HCT116 (cell line): ENCODE measurements at regions not wholly inside any gene's neighbourhood (a gene's known extent, or its start where the extent isn't known, plus 50 kb on each side); places are given as distances from the start of the nearest gene placed in this dataset.

Experiments
- ATAC-seq: fragments of 200-7000 bp; cut with Tn5 transposase; 2 replicates; pipeline ENCODE4 v1.9.1; 2020; ENCODE audit warnings: mild to moderate bottlenecking, moderate library complexity
- BruUV-seq: library from RNA; stranded (reverse); fragments of 400-500 nt; replicated peaks from 2 replicates; lab custom pipeline; 2021; lab: Mats Ljungman, UMichigan
- CTCF ChIA-PET: fragments of 300-600 bp; sonication (Branson Sonifier 250); formaldehyde crosslinking; loops from one replicate; lab custom pipeline; 2021; ENCODE audit warnings: antibody characterized with exemption; lab: Charles Lee
- POLR2A ChIA-PET: fragments of 300-600, 350-600 bp; sonication (Branson Sonifier 250); formaldehyde crosslinking; loops from one replicate; lab custom pipeline; 2021; ENCODE audit warnings: antibody characterized with exemption; lab: Charles Lee
- RAD21 ChIA-PET, 2 experiments: fragments of 300-600 bp; sonication (Branson Sonifier 250); formaldehyde crosslinking; loops; one replicate each; lab custom pipeline; 2023; ENCODE audit warnings: low total read pairs in 2 of 2; ENCODE audit not compliant: uncharacterized antibody in 2 of 2, unreplicated experiment in 2 of 2, low non-redundant PET in 1 of 2; lab: Charles Lee
- DNase-seq: peaks from one replicate; pipeline ENCODE4 v3.0.0-alpha.2; 2010; ENCODE audit warnings: low read depth, low spot score
- H2AFZ ChIP-seq: fragments of 200-600 bp; shearing (Covaris generic), sonication (generic); 2 replicates; pipeline ENCODE4 v1.6.1; 2017; ENCODE audit warnings: low read depth, mixed run types, mixed read lengths, antibody characterized with exemption, low read length; ENCODE audit not compliant: poor library complexity, severe bottlenecking
- H3K27ac ChIP-seq: 2 replicates; pipeline ENCODE4 v1.5.1; 2012; ENCODE audit warnings: low read depth, low read length
- H3K27me3 ChIP-seq: fragments of 200-600 bp; sonication (generic); 2 replicates; pipeline ENCODE4 v1.6.1; 2016; ENCODE audit warnings: mixed run types, low read length, mixed read lengths; ENCODE audit not compliant: insufficient read depth
- H3K36me3 ChIP-seq, 2 experiments: fragments of 200-500 bp in 1 of 2; fragments of 200-600 bp in 1 of 2; sonication (Bioruptor generic) in 1 of 2; sonication (generic) in 1 of 2; 2 replicates each; pipeline versions ENCODE4 v1.5.1 to v1.6.1; 2014 to 2016; ENCODE audit warnings: low read length in 2 of 2, inconsistent platforms in 1 of 2, mixed read lengths in 1 of 2, mixed run types in 1 of 2; ENCODE audit not compliant: insufficient read depth in 2 of 2, control insufficient read depth in 1 of 2
- H3K4me1 ChIP-seq, 2 experiments: fragments of 200-600 bp in 1 of 2; sonication (generic) in 1 of 2; 2 replicates each; pipeline versions ENCODE4 v1.5.1 to v1.6.1; 2012 to 2017; ENCODE audit warnings: low read length in 2 of 2, inconsistent platforms in 1 of 2, mild to moderate bottlenecking in 1 of 2, mixed read lengths in 1 of 2, mixed run types in 1 of 2, moderate library complexity in 1 of 2; ENCODE audit not compliant: insufficient read depth in 2 of 2, control insufficient read depth in 1 of 2
- H3K4me2 ChIP-seq: fragments of 200-600 bp; sonication (generic); 2 replicates; pipeline ENCODE4 v1.6.1; 2017; ENCODE audit warnings: mixed run types, low read length, mixed read lengths
- H3K4me3 ChIP-seq, 2 experiments: fragments of 200-600 bp in 1 of 2; sonication (generic) in 1 of 2; replicated peaks in 1 of 2; 2 replicates each; pipeline ENCODE4 v1.5.1; 2011 to 2016; ENCODE audit warnings: low read length in 2 of 2, control low read depth in 1 of 2, low read depth in 1 of 2, mild to moderate bottlenecking in 1 of 2, mixed read lengths in 1 of 2, mixed run types in 1 of 2
- H3K79me2 ChIP-seq: fragments of 200-600 bp; sonication (generic); 2 replicates; pipeline ENCODE4 v1.6.1; 2017; ENCODE audit warnings: mild to moderate bottlenecking, mixed run types, low read length, moderate library complexity, mixed read lengths; ENCODE audit not compliant: insufficient read depth
- H3K9ac ChIP-seq: fragments of 200-600 bp; sonication (generic); 2 replicates; pipeline ENCODE4 v1.6.1; 2016; ENCODE audit warnings: low read length, mixed read lengths
- H3K9me2 ChIP-seq: fragments of 200-600 bp; sonication (generic), shearing (Covaris generic); 2 replicates; pipeline ENCODE4 v1.6.1; 2017; ENCODE audit warnings: mixed run types, mild to moderate bottlenecking, moderate library complexity; ENCODE audit not compliant: insufficient read depth
- H3K9me3 ChIP-seq, 2 experiments: fragments of 200-500 bp in 1 of 2; fragments of 200-600 bp in 1 of 2; sonication (Bioruptor generic) in 1 of 2; sonication (generic) in 1 of 2; 2 replicates each; pipeline ENCODE4 v1.6.1; 2014 to 2017; ENCODE audit warnings: low read length in 2 of 2, mixed read lengths in 2 of 2, inconsistent platforms in 1 of 2, low read depth in 1 of 2, mild to moderate bottlenecking in 1 of 2, mixed run types in 1 of 2, moderate library complexity in 1 of 2; ENCODE audit not compliant: control insufficient read depth in 1 of 2, insufficient read depth in 1 of 2
- H4K20me1 ChIP-seq: fragments of 200-600 bp; sonication (generic), shearing (Covaris generic); 2 replicates; pipeline ENCODE4 v1.6.1; 2017; ENCODE audit warnings: mixed run types, mild to moderate bottlenecking, moderate library complexity; ENCODE audit not compliant: insufficient read depth
- ATF3 ChIP-seq: IDR thresholded peaks from 2 replicates; pipeline ENCODE4 v1.6.1; 2012
- CBX3 ChIP-seq: IDR thresholded peaks from 2 replicates; pipeline ENCODE4 v1.6.1; 2012; ENCODE audit warnings: low read depth
- EZH2phosphoT487 ChIP-seq: fragments of 200-600 bp; IDR thresholded peaks from 2 replicates; pipeline ENCODE4 v1.6.1; 2018; ENCODE audit warnings: antibody characterized with exemption, borderline replicate concordance
- JUND ChIP-seq: IDR thresholded peaks from 2 replicates; pipeline ENCODE4 v1.6.1; 2012
- POLR2AphosphoS5 ChIP-seq: IDR thresholded peaks from 2 replicates; pipeline ENCODE4 v1.6.1; 2011; ENCODE audit warnings: mild to moderate bottlenecking, low read depth, low read length, moderate library complexity
- REST ChIP-seq: IDR thresholded peaks from 2 replicates; pipeline ENCODE4 v1.6.1; 2012; ENCODE audit warnings: low read depth
- ZBTB33 ChIP-seq: IDR thresholded peaks from 2 replicates; pipeline ENCODE4 v1.6.1; 2011; ENCODE audit warnings: mild to moderate bottlenecking, low read length, moderate library complexity; ENCODE audit not compliant: insufficient replicate concordance; ENCODE audit errors: extremely low read depth
- ZNF274 ChIP-seq: fragments of 200-500 bp; sonication (Bioruptor generic); IDR thresholded peaks from 2 replicates; pipeline ENCODE4 v1.6.1; 2014; ENCODE audit warnings: mild to moderate bottlenecking, low read depth, low read length, inconsistent platforms
- intact Hi-C: fragments of 100-400 bp; cut with micrococcal nuclease; formaldehyde crosslinking; loops from 2 replicates; pipeline ENCODE4 v1.10.0; 2022

- DNase-seq = no peak
- ChIA-PET RAD21 (no interaction called here), POLR2A (no interaction called here), CTCF (no interaction called here)
- Histone ChIP-seq H4K20me1 (no peaks in the 10 kb centered on the region), H3K4me1 (no peaks in the 10 kb centered on the region), H3K79me2 (no peaks in the 10 kb centered on the region), H3K4me3 (no peak overlapping the region), H3K36me3 (no peaks in the 10 kb centered on the region), H3K9me2 (no peaks in the 10 kb centered on the region), H2AFZ (no peak overlapping the region), H3K9me3 (no peaks in the 10 kb centered on the region), H3K27me3 (peaks cover 9% of the 10 kb centered on the region; the same call in 1 of the 2 replicates), H3K27ac (no peak overlapping the region), H3K9ac (no peak overlapping the region), H3K4me2 (no peak overlapping the region)
- ATAC-seq = no peak
- intact Hi-C loops = no loop called here
- BruUV-seq = no TSS peak
- TF ChIP-seq ZNF274 (no peak), ATF3 (no peak), JUND (no peak), ZBTB33 (no peak), REST (no peak), POLR2AphosphoS5 (no peak), CBX3 (no peak), EZH2phosphoT487 (no peak)
Observed at GRCh38 chr6:30418448-30418847, 70.9 kb upstream of the HLA-E start.
